Germinal center (tissue), 1 donor: ENCODE measurements at regions not wholly inside any gene's neighbourhood (a gene's known extent, or its start where the extent isn't known, plus 50 kb on each side); places are given as distances from the start of the nearest gene placed in this dataset.
"Not testable (repeated sequence)": the region's sequence is repeated elsewhere in the genome, so short reads cannot be mapped to it uniquely, and the experiment has no call there.

Source experiments
- DNase-seq: peaks from one replicate; pipeline ENCODE4 v3.0.0; 2012; ENCODE audit warnings: mixed read lengths, low spot score

DNA sequence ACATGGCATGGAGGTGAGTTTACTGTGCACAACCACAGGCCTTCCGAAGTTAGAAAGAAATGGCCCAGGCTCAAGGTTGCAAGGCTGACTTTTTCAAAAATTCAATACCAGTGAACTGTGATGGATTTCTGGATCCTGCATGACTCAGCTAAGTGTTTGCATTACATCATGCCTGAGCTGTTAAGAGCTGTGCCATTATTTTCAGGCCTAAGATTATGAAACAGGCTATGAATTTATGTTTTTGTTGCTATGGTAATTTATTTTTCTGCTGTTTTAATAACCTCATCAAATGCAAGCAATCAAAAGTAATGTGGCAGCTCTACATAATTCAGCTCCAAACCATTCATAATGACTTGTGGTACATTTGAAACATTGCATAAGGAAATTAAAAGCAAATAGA lies 457.7 kb upstream of the TMEM132C start:
- DNase-seq, result no peak

GRCh38 chr12:127810041-127810440 lies 456.9 kb upstream of the TMEM132C start:
- no peak for DNase-seq

GRCh38 chr12:127810459-127810858 lies 456.5 kb upstream of the TMEM132C start:
- DNase-seq, result not testable (repeated sequence)

DNA sequence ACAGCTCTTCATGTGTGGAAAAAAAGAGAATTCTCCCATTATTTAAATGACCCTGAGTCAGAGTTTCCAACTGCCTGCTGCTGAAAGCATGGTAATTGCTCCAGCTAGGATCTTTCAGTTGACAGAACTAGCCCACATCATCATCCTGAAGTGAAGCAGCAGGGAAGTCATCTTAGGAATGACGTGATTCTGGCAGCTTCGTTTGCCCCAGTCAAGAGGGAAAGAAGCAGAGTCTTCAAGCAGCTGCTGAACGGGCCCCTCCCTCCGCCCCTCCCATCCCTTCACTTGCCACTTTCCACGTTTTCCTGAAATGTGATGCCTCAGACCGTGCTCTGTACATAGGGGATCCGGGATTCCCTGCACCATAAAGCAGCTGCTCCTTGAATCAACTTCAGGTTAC lies 455.0 kb upstream of the TMEM132C start:
- no peak for DNase-seq

GRCh38 chr12:127813147-127813546 lies 453.8 kb upstream of the TMEM132C start:
- DNase-seq, result no peak

- no peak for DNase-seq
Observed at GRCh38 chr12:127819056-127819455, 447.9 kb upstream of the TMEM132C start.

- DNase-seq, result no peak
Observed at GRCh38 chr12:127820271-127820670, 446.7 kb upstream of the TMEM132C start.

DNA sequence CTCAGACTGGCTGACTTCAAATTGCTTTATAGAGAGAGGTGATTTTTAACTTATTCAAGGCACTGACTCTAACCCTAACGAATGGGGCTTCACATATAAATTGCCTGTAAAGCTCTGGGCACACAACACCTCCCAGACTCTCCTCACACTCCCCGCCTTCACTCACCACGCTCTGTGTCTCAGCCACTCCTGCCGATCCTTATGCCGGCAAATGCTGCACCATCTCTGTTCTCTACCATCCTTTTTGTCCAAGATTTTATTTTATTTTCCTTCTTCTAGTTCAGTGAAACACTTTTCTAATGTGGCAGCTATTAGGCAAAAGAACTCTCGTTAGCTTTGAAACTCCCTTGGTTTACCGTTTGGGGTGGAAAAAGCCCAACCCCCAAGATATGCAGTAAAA lies 446.1 kb upstream of the TMEM132C start:
- no peak for DNase-seq

GRCh38 chr12:127822809-127823411 lies 444.1 kb upstream of the TMEM132C start:
- no peak for DNase-seq

GRCh38 chr12:127823801-127824200 lies 443.2 kb upstream of the TMEM132C start:
- no peak for DNase-seq

GRCh38 chr12:127829281-127830064 lies 437.5 kb upstream of the TMEM132C start:
- DNase-seq, result no peak

GRCh38 chr12:127830065-127830460 lies 436.9 kb upstream of the TMEM132C start:
- DNase-seq, result no peak

DNA sequence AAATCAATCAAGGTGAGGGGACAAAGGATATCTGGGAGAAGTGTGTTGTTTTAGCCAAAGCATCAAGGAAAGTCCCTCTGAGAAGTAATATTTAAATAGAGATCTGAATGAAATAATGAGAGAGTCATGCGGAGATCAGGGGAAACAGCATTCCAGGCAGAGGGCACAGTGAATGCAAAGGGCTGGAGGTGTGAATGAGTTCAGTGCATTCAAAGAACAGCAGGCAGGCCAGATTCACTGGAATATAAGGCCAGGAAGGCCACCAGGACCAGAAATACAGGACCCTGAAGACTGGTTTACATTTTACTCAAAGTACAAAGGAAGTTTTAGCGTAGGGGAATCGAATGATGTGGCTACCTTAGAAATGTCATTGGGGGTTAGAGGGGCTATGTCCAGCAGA lies 436.2 kb upstream of the TMEM132C start:
- no peak for DNase-seq

GRCh38 chr12:127832172-127832571 lies 434.8 kb upstream of the TMEM132C start:
- DNase-seq, result no peak

DNA sequence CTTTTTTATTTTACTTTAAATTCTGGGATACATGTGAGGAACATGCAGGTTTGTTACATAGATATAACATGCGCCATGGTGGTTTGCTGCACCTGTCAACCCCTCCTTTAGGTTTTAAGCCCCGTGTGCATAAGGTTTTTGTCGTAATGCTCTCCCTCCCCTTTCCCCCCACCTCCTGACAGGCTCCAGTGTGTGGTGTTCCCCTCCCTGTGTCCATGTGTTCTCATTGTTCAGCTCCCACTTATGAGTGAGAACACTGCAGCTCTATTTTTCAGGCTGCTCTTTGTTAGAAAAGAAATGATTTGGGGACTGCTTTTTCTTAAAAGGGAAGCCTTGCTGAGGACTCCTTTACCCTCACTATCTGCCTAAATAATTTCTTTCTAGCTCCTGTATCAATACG lies 430.2 kb upstream of the TMEM132C start:
- DNase-seq, result not testable (repeated sequence)

DNA sequence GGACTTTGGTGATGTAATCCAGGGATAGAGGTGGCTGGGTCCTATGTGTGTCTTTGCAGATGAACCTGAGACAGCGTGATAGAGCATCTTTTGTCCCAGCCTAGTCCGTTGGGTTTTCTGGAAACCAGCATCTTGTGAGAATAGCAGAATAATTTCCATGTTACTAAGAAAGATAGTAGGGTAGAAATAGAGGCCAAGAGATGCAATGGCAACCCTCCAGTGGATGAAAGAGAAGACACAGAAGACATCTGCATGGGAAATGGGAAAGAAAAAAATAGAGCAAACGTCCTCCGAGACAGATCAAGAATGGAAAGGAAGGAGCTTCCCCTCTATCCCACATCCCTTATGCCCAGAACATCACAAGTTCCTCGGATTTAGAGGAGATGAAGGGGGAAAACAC lies 409.3 kb upstream of the TMEM132C start:
- DNase-seq, result no peak

DNA sequence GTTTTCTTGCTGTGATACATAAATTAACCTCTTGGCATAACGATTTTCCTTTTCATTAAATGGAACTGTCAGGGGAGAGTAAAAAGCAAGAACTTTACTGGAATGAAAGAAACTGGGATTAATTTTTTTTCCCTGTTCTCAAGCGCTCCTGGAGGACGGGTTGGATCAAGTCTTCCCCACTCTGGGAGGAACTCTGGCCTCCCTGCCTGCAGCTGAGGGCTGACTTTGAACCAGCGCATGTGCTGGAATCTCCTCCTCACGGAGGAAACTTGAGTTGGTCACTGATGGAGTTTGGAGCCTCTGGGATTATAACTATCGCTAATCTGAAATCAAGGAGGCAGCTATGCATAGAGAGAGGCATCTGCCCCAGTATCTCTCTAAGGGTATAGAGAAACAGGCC lies 406.4 kb upstream of the TMEM132C start:
- DNase-seq, result no peak

DNA sequence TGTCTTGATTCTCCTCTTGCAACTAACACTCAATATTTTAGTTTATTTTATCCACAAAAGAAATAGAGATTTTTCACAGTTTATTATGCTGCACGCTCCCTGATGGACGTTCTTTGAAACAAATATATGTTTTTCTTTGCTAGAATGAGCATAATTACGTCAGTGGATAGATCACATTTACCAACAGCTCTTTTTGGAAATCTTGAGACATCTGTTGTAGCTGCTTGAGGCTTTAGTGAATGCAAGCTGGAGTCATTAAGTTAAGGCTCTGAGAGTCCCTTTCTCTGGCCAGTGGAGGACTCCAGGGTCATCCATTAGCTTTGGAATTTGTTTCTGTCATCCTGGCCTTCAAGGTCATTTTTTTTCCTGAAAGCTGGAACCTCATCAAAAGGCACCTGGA lies 405.6 kb upstream of the TMEM132C start:
- no peak for DNase-seq

GRCh38 chr12:127873306-127873705 lies 393.7 kb upstream of the TMEM132C start:
- DNase-seq, result no peak

DNA sequence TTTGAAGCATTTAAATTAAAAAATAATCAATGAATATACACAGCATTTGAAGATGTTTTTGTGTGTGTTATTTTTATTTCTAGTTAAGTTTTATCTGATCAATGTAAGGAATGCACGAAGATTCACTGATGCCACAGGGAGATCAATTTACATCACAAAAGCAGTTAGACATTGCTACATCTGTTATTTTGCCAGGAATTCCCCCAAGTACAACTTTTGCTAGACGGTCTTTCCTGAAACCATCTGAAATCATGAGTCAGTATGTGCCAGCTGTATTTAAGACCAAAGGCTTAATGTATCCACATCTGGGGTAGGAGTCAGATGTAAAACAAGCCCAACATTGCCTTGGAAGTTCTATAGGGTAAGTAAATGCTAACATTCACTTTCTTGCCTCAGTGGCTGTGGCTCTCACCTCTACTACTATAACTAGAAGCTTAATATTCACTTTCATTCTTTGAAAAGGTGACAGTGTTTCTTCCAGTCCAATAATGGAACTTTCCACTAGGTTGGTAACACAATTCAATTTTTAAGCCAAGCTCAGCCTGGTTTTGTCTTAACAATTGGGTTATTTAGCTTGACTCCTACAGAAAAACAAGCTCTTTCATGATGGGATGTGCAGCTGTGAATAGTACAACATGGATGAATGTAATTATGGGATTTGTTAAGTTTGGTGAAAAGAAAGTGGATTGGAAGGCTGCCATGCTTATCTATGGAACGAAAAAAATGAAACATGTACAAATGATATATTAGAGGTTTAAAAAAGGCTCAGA lies 385.4 kb upstream of the TMEM132C start:
- no peak for DNase-seq

DNA sequence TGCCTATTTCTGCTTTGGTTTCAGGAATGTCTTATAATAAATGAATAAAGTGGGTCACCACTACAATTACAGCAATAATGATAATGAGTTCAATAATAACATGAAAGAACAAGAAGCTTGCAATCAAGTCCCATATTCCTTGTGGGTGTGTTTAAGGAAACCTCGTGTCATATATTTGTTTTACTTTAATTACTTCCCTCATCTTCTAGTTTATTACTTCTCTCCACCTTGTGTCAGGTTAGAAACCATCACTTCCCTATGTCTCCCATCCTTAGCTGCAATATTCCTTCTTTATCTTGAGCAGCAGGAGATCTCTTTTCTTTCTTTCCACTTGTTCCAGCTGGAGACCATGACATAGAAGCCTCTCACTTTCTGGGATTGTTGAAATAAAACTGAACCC lies 384.0 kb upstream of the TMEM132C start:
- DNase-seq, result no peak

GRCh38 chr12:127885954-127886750 lies 380.8 kb upstream of the TMEM132C start:
- DNase-seq, result no peak
